B cell (primary cell): ENCODE measurements at regions not wholly inside any gene's neighbourhood (a gene's known extent, or its start where the extent isn't known, plus 50 kb on each side); places are given as distances from the start of the nearest gene placed in this dataset.

Source experiments
- ATAC-seq: fragments of 200-7000 bp; cut with Tn5 transposase; one replicate; pipeline ENCODE4 v1.10.0; 2021; ENCODE audit warnings: low read depth, mild to moderate bottlenecking, moderate number of reproducible peaks, moderate library complexity
- CTCF ChIA-PET: fragments of 350-600 bp; sonication (Branson Sonifier 250); formaldehyde crosslinking; loops from one replicate; lab custom pipeline; 2021; ENCODE audit warnings: antibody characterized with exemption, inconsistent platforms; lab: Charles Lee
- POLR2A ChIA-PET: fragments of 350-600 bp; sonication (Branson Sonifier 250); formaldehyde crosslinking; loops from one replicate; lab custom pipeline; 2021; ENCODE audit warnings: antibody characterized with exemption; lab: Charles Lee
- DNase-seq: peaks from one replicate; pipeline ENCODE4 v3.0.0; 2013
- H2AFZ ChIP-seq: 2 replicates; pipeline ENCODE4 v1.6.1; 2012; ENCODE audit warnings: mild to moderate bottlenecking, low read depth, low read length; ENCODE audit not compliant: insufficient read depth, poor library complexity, severe bottlenecking
- H3K27ac ChIP-seq, 2 donors: 1 replicate in 1 of 2; 2 replicates in 1 of 2; pipeline ENCODE4 v1.5.1; 2012 to 2013; ENCODE audit warnings: low read length in 2 of 2, mild to moderate bottlenecking in 2 of 2, moderate library complexity in 1 of 2
- H3K27me3 ChIP-seq, 4 experiments: fragments of 200-600 bp in 1 of 4; sonication (generic) in 1 of 4; replicated peaks in 1 of 4; 1 replicate in 2 of 4; 2 replicates in 2 of 4; pipeline versions ENCODE4 v1.6.1 to v1.7.0; 2013 to 2016; ENCODE audit warnings: low read length in 3 of 4, mild to moderate bottlenecking in 2 of 4, mixed read lengths in 1 of 4, moderate library complexity in 1 of 4; ENCODE audit not compliant: insufficient read depth in 4 of 4, control insufficient read depth in 3 of 4; ENCODE audit errors: control extremely low read depth in 1 of 4
- H3K36me3 ChIP-seq, 2 experiments: replicated peaks in 1 of 2; 1 replicate in 1 of 2; 2 replicates in 1 of 2; pipeline versions ENCODE4 v1.6.1 to v1.7.1; 2013; ENCODE audit warnings: low read length in 1 of 2; ENCODE audit not compliant: insufficient read depth in 2 of 2, control insufficient read depth in 1 of 2; ENCODE audit errors: control extremely low read depth in 1 of 2, extremely low read depth in 1 of 2
- H3K4me1 ChIP-seq, 2 donors: fragments of 200-600 bp in 1 of 2; sonication (generic) in 1 of 2; 1 replicate in 1 of 2; 2 replicates in 1 of 2; pipeline versions ENCODE4 v1.5.1 to v1.6.1; 2013 to 2017; ENCODE audit warnings: low read length in 2 of 2; ENCODE audit not compliant: control insufficient read depth in 2 of 2, insufficient read depth in 2 of 2
- H3K4me2 ChIP-seq: replicated peaks from 2 replicates; pipeline ENCODE3; 2012; ENCODE audit warnings: mild to moderate bottlenecking, low read depth, low read length; ENCODE audit not compliant: poor library complexity, severe bottlenecking
- H3K4me3 ChIP-seq, 5 experiments: fragments of 200-600 bp in 1 of 5; sonication (generic) in 1 of 5; 1 replicate in 3 of 5; 2 replicates in 2 of 5; pipeline versions ENCODE4 v1.5.1 to v1.7.0; 2011 to 2016; ENCODE audit warnings: low read length in 4 of 5, mild to moderate bottlenecking in 4 of 5, low read depth in 2 of 5, control low read depth in 1 of 5, moderate library complexity in 1 of 5; ENCODE audit not compliant: insufficient read depth in 1 of 5; ENCODE audit errors: control extremely low read depth in 1 of 5, extremely low read depth in 1 of 5
- H3K79me2 ChIP-seq: fragments of 200-600 bp; sonication (generic); one replicate; pipeline ENCODE4 v1.6.0; 2016; ENCODE audit warnings: low read length; ENCODE audit not compliant: control insufficient read depth, insufficient read depth
- H3K9ac ChIP-seq: fragments of 200-600 bp; sonication (generic); 2 replicates; pipeline ENCODE4 v1.6.1; 2017; ENCODE audit warnings: mild to moderate bottlenecking, low read length, moderate library complexity
- H3K9me3 ChIP-seq, 3 donors: one replicate each; pipeline versions ENCODE4 v1.6.1 to v1.7.1; 2013; ENCODE audit warnings: low read length in 2 of 3; ENCODE audit not compliant: control insufficient read depth in 2 of 3, insufficient read depth in 1 of 3; ENCODE audit errors: control extremely low read depth in 1 of 3
- H4K20me1 ChIP-seq: 2 replicates; pipeline ENCODE4 v1.6.0; 2012; ENCODE audit warnings: mild to moderate bottlenecking, low read length; ENCODE audit not compliant: insufficient read depth, control insufficient read depth, poor library complexity, severe bottlenecking
- H3K27ac Mint-ChIP-seq: one replicate; pipeline ENCODE4 v1.8.0; 2021; ENCODE audit warnings: mixed read lengths
- H3K27me3 Mint-ChIP-seq: one replicate; pipeline ENCODE4 v1.8.0; 2021; ENCODE audit warnings: mixed read lengths
- H3K4me1 Mint-ChIP-seq: one replicate; pipeline ENCODE4 v1.8.0; 2021; ENCODE audit warnings: mixed read lengths
- H3K4me3 Mint-ChIP-seq: one replicate; pipeline ENCODE4 v1.8.0; 2021; ENCODE audit warnings: mixed read lengths
- H3K9me3 Mint-ChIP-seq: one replicate; pipeline ENCODE4 v1.8.0; 2022; ENCODE audit warnings: mixed read lengths; ENCODE audit not compliant: insufficient read depth
- EZH2 ChIP-seq: IDR thresholded peaks from 2 replicates; pipeline ENCODE4 v1.6.1; 2012; ENCODE audit warnings: borderline replicate concordance, low read depth, mild to moderate bottlenecking, moderate library complexity, low read length; ENCODE audit not compliant: insufficient read depth, poor library complexity, severe bottlenecking
- WGBS: methylation state at CpG from one replicate; pipeline ENCODE4 v1.1.5; 2013; ENCODE audit warnings: missing lambda C conversion rate; ENCODE audit not compliant: insufficient coverage; 5-methylcytosine and 5-hydroxymethylcytosine counted together
- intact Hi-C: fragments of 100-400 bp; cut with micrococcal nuclease; formaldehyde crosslinking; loops from one replicate; pipeline ENCODE4 v1.10.0; 2022
- TF ChIP-seq, protein P1 (sequence below): fragments of 200-600 bp; IDR thresholded peaks from one replicate; pipeline ENCODE4 v1.8.0; 2022; ENCODE audit warnings: antibody characterized with exemption, mild to moderate bottlenecking

GRCh38 chr14:45787167-45787566, 534.2 kb upstream of the MIS18BP1 start:
- DNase-seq (no peak), ATAC-seq (no peak)
- POLR2A ChIA-PET: no interaction called here
- intact Hi-C loops: no loop called here
- Histone ChIP-seq H3K36me3 (no peaks in the 10 kb centered on the region), H3K4me3 (no peak overlapping the region), H3K79me2 (no peaks in the 10 kb centered on the region), H4K20me1 (no peaks in the 10 kb centered on the region), H3K27me3 (no peaks in the 10 kb centered on the region), H3K4me2 (no peak overlapping the region), H3K9me3 (peaks cover 4 to 10% (median 6%) of the 10 kb centered on the region in 3 donors), H3K4me1 (no peaks in the 10 kb centered on the region), H3K9ac (no peak overlapping the region), H3K27ac (no peak overlapping the region), H2AFZ (no peak overlapping the region)
- CTCF ChIA-PET: no interaction called here
- H3K27ac Mint-ChIP-seq: no peak overlapping the region
- WGBS: 71% methylated on average over 1 of the region's 2 CpGs
- H3K4me3 Mint-ChIP-seq: no peak overlapping the region
- peaks cover 7% of the 10 kb centered on the region for H3K9me3 Mint-ChIP-seq
- H3K27me3 Mint-ChIP-seq: no peaks in the 10 kb centered on the region
- no peaks in the 10 kb centered on the region for H3K4me1 Mint-ChIP-seq
- TF ChIP-seq, protein P1, sequence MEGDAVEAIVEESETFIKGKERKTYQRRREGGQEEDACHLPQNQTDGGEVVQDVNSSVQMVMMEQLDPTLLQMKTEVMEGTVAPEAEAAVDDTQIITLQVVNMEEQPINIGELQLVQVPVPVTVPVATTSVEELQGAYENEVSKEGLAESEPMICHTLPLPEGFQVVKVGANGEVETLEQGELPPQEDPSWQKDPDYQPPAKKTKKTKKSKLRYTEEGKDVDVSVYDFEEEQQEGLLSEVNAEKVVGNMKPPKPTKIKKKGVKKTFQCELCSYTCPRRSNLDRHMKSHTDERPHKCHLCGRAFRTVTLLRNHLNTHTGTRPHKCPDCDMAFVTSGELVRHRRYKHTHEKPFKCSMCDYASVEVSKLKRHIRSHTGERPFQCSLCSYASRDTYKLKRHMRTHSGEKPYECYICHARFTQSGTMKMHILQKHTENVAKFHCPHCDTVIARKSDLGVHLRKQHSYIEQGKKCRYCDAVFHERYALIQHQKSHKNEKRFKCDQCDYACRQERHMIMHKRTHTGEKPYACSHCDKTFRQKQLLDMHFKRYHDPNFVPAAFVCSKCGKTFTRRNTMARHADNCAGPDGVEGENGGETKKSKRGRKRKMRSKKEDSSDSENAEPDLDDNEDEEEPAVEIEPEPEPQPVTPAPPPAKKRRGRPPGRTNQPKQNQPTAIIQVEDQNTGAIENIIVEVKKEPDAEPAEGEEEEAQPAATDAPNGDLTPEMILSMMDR: no peak
- no peak for TF ChIP-seq EZH2

GRCh38 chr14:45786266-45786665, 533.3 kb upstream of the MIS18BP1 start:
- no peaks in the 10 kb centered on the region for H3K4me1 ChIP-seq
- H2AFZ ChIP-seq: no peak overlapping the region
- ChIA-PET CTCF (no interaction called here), POLR2A (no interaction called here)
- H3K27ac ChIP-seq: no peak overlapping the region
- ATAC-seq: no peak
- Mint-ChIP-seq H3K9me3 (peaks cover 7% of the 10 kb centered on the region), H3K27me3 (no peaks in the 10 kb centered on the region), H3K4me1 (no peaks in the 10 kb centered on the region), H3K27ac (no peak overlapping the region), H3K4me3 (no peak overlapping the region)
- TF ChIP-seq, protein P1: no peak
- no peak for TF ChIP-seq EZH2
- intact Hi-C loops: no loop called here
- H3K4me3 ChIP-seq: no peak overlapping the region
- no peak overlapping the region for H3K9ac ChIP-seq
- H3K4me2 ChIP-seq: no peak overlapping the region
- H3K79me2 ChIP-seq: no peaks in the 10 kb centered on the region
- no peaks in the 10 kb centered on the region for H3K36me3 ChIP-seq
- peaks cover 4 to 10% (median 6%) of the 10 kb centered on the region in 3 donors for H3K9me3 ChIP-seq
- no peaks in the 10 kb centered on the region for H3K27me3 ChIP-seq
- H4K20me1 ChIP-seq: no peaks in the 10 kb centered on the region
- no CpG with 5 or more reads among the region's 1 CpG for WGBS
- no peak for DNase-seq
